GM12865 (cell line): ENCODE measurements at regions not wholly inside any gene's neighbourhood (a gene's known extent, or its start where the extent isn't known, plus 50 kb on each side); places are given as distances from the start of the nearest gene placed in this dataset.

Experiments used
- DNase-seq: peaks from one replicate; pipeline ENCODE4 v3.0.0; 2010; ENCODE audit warnings: low read depth
- H3K4me3 ChIP-seq: 2 replicates; pipeline ENCODE4 v1.5.1; 2011; ENCODE audit warnings: mild to moderate bottlenecking, low read depth, low read length, control low read depth
- TF ChIP-seq, protein P1 (sequence below): IDR thresholded peaks from 2 replicates; pipeline ENCODE4 v1.5.1; 2011; ENCODE audit warnings: low read length, control low read depth, low read depth, inconsistent platforms; ENCODE audit not compliant: insufficient read depth; ENCODE audit errors: missing control alignments

DNA sequence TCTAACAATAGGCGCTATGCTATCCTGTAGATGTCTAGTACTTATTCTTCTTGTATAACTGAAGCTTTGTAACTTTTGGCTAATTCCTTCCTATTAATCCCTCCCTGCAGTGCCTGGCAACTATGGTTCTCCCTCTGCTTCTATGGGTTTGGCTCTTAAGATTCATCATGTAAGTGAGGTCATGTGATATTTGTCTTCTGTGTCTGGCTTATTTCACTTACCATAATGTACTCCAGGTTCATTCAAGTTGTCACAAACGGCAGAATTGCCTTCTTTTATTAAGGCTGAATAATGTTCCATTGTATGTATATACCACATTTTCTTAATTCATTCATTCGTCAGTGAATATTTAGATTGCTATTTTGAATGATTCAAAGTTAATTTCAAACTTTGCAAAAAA, 149.9 kb upstream of the GAS1 start:
- TF ChIP-seq, protein P1, sequence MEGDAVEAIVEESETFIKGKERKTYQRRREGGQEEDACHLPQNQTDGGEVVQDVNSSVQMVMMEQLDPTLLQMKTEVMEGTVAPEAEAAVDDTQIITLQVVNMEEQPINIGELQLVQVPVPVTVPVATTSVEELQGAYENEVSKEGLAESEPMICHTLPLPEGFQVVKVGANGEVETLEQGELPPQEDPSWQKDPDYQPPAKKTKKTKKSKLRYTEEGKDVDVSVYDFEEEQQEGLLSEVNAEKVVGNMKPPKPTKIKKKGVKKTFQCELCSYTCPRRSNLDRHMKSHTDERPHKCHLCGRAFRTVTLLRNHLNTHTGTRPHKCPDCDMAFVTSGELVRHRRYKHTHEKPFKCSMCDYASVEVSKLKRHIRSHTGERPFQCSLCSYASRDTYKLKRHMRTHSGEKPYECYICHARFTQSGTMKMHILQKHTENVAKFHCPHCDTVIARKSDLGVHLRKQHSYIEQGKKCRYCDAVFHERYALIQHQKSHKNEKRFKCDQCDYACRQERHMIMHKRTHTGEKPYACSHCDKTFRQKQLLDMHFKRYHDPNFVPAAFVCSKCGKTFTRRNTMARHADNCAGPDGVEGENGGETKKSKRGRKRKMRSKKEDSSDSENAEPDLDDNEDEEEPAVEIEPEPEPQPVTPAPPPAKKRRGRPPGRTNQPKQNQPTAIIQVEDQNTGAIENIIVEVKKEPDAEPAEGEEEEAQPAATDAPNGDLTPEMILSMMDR, result no peak
- no peak overlapping the region for H3K4me3 ChIP-seq
- DNase-seq, result no peak

DNA sequence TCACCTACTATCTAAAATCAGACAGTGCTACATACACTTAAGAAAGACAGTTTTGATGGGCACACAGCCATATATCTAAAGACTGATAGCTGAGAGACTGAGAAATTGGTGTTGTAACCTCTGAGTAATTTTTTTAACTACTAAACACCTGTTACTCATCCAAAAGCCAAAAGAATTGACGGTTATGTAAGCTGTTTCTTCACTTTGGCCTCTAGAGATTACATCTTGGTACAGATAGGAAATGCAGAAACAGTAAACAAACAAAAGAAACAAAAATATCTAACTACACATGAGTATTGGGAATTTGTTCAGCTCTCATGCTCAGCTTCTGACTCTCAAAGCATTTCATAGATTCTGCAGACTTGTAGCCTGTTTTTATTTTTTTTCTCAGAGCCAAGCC, 152.1 kb upstream of the GAS1 start:
- TF ChIP-seq, protein P1, result no peak
- no peak overlapping the region for H3K4me3 ChIP-seq
- no peak for DNase-seq

DNA sequence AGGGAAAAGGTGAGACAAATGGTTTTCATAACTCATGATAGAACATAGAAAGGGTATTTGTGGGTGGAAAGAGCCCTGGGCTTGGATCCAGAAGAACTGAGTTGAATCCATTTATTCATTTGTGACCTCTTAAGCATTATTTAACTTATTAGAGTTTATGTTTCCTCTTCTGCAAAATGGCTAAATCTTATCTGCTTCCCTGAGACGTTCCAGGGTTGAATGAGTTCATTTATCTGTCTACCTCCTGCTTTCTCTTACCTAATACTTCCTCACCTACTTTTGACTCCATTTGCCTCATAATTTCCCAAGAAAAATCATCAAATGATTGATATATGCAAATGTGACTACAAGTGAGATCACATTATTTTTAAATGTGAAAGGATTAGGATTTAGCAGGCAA, 152.7 kb upstream of the GAS1 start:
- TF ChIP-seq, protein P1, result no peak
- DNase-seq, result no peak
- no peak overlapping the region for H3K4me3 ChIP-seq

DNA sequence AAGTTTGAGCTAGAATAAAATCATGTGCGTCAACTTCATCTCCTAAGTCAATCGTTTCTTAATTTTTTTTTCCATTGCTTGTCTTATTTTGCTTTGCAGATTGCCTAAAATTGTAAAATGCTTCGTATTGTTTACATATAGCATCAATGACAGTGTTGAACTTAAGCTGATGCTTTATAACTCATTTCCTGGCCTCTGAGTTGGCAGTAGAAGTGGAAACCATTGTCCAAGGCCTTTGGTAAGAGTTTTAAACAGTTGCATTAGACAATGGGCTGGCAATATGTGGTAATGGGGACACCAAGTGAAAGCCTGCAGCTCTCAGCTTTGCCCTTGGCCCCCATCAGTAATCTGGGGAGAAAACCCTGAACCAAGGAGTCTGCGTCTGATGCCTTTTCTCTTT, 154.8 kb upstream of the GAS1 start:
- DNase-seq, result no peak
- H3K4me3 ChIP-seq, result no peak overlapping the region
- TF ChIP-seq, protein P1, result no peak

DNA sequence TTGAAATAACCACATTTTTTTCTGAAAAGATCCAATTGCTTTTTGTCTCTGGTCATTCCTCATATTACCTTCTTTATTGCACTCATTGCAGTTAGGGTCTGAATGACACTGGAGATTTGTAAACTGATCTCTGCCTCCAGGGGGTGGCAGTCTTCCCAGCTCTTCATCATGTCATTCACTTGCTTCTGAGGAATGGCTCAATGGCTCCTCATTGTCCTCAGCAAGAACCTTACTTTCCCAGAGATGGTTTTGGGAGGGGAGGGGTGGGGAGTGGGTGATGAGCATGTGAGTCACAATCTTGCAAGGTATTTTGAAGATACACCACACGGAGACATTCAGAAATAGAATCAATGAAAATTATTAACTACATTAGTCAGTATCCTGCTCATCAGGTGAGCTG, 159.8 kb upstream of the GAS1 start:
- peak; percentile 26 for DNase-seq
- H3K4me3 ChIP-seq, result no peak overlapping the region
- TF ChIP-seq, protein P1, result no peak

DNA sequence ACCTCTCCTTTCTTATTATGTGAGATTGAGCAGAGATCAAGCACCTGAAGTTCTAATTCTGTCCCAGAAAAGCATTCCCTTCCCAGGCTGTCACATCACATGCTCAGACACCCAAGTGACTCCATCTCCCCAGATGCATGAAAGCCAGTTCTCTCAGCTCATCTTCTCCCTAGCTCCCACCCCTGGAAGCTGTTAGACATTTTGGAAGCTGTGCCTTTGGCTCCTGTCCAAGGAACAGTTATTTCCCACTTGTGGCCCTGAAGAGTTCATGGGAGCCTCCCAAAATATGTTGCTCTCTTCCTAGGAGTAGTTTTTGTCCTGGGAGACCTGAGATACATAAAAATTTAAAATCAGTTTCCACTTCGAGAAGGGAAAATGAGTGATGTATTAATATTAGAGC, 161.4 kb upstream of the GAS1 start:
- H3K4me3 ChIP-seq, result no peak overlapping the region
- DNase-seq, result no peak
- TF ChIP-seq, protein P1, result no peak

DNA sequence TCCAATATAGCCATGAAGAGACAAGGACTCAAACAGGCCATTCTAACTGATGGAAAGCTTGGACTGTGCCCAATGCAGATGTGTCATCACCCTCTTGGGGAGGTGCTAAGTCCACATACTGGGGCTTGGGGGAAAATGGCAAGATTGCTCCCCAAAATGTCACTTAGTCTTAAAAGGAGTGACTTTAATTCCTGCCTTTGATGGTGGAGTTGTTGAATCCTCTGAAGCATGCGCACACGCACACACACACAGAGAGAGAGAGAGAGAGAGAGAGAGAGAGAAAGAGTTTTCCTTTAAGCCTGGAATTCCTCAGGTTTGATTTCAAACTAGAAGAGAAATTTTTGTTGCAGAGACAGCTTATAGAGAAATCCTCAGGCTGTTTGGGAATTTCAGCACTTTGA, 161.9 kb upstream of the GAS1 start:
- no peak for DNase-seq
- TF ChIP-seq, protein P1, result no peak
- no peak overlapping the region for H3K4me3 ChIP-seq
